GM19238 (cell line): ENCODE measurements at regions not wholly inside any gene's neighbourhood (a gene's known extent, or its start where the extent isn't known, plus 50 kb on each side); places are given as distances from the start of the nearest gene placed in this dataset.
A peak's percentile ranks its signal among the peaks of the same experiment; 100 is the strongest.
"Not testable (repeated sequence)": the region's sequence is repeated elsewhere in the genome, so short reads cannot be mapped to it uniquely, and the experiment has no call there.

Source experiments
- DNase-seq: peaks from one replicate; pipeline ENCODE4 v3.0.0; 2011; ENCODE audit warnings: low spot score; ENCODE audit not compliant: insufficient read length

GRCh38 chr2:161049559-161049958 lies 110.7 kb upstream of the TANK start:
- no peak for DNase-seq

GRCh38 chr2:161052214-161052613 lies 108.0 kb upstream of the TANK start:
- DNase-seq = no peak

DNA sequence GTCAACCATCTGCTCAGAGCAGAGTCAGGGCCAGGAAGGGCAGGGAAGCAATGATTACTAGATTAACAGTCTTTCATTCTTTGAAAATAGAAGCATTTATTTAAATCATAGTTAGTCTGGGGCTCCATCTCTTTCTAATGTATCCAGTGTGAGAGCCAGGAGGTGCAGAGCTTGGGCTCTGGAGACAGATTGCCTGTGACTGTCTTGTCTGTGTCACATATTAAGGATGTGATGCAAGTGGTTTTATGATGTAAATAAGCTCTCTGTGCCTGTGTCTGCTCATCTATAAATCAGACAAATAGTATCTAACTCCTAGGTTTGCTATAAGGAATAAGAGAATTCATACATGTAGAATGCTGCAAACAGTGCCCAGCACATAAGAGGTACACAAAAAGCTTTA lies 104.9 kb upstream of the TANK start:
- DNase-seq = no peak

- no peak for DNase-seq
Observed at GRCh38 chr2:161059388-161059787, 100.8 kb upstream of the TANK start.

DNA sequence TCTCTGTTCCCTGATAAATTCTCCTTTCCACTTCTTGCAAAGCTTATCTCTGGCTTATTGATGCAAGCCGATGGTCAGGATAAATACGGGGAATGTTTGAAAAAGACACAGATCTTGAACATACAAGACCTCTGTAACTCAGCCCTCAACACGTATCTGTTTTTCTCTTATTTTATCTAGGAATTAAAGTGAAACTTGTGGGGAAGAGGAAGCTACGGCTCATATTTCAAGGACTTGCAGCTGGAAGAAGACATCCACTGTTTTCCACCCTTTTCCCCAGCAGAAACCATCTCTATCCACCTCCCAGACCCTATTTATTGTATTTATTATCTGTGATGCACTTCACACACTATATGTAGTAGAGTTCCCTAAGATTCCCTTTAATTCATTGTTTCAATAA lies 98.4 kb upstream of the TANK start:
- no peak for DNase-seq

DNA sequence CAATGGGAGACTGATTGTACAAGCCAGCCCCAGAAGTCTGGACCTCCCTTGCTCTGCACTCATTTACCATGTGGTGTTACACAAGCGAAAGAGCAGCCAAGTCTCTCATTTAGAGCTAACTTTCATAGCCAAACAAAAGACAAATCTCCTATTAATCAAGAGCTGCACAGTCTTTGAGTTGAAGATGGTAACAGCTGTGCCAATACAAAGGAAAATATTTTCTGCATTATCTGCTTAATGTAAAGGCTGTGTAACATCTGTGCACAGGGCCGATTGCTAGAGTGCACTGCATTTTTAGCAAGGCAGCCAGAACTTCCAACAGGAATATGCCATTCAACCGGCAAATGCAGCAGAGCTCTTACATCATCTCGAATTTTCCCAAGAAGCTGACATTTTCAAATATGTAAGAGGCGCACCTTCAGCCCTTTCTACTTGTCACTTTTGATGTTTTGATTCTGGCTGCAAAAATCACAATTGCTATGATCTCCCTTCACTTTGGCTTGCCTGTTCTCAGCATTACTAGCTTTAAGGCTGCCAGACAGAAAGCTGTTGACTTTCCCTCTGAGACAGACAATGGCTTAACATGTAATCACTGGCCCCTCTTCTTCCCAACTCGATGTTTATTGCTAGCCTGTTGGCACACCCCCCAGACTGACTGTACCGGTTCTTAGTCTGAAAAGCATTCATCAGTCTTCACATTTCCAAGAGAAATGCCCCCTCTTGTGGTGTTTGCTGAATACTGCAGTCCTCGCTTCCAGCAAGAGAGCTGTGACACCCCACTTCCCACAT lies 96.9 kb upstream of the TANK start:
- DNase-seq = peak; percentile 34

- no peak for DNase-seq
Observed at GRCh38 chr2:161063946-161064306, 96.3 kb upstream of the TANK start.

DNA sequence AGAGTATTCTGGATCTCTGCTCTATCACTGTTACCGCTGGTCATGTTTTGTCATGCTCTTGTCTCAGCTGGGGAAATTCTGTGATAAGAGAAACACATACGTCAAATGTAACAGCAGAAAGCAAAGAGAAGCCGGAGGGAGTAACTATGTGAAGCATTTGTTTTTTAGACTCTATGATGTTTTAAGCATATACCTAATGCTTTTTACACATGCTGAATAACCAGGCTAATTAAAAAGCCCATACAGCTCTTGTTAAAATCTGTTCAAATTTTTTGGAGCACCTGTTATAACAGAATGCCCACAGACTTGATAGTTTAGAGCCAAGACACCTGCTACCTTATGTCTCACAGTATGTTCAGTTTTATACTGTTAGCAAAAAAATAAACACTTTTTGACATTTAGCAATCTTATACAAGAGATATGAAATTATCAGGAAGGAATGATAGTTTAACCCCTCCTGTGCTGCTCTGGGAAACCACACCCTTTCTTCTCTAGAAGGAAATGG lies 92.3 kb upstream of the TANK start:
- DNase-seq = no peak

- DNase-seq = no peak
Observed at GRCh38 chr2:161068670-161069069, 91.6 kb upstream of the TANK start.

- DNase-seq = no peak
Observed at GRCh38 chr2:161070693-161071479, 89.3 kb upstream of the TANK start.

- DNase-seq = not testable (repeated sequence)
Observed at GRCh38 chr2:161072436-161072835, 87.8 kb upstream of the TANK start.

DNA sequence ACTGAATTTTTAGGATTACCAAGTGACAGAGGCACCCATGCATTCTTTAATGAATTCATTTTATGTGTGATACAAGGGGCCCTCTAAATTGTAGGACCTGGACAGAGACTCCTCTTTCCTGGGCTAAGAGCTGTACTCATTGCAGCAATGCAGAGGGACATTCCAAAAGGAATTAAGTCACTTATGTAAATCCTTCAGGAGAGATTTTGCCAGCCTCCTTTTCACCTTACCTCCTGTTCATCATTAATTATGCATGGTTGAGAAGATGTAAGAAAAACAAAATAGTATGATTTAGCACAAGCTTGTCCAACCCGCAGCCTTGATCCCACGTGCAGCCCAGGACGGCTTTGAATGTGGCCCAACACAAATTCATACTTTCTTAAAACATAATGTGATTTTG lies 84.5 kb upstream of the TANK start:
- no peak for DNase-seq

DNA sequence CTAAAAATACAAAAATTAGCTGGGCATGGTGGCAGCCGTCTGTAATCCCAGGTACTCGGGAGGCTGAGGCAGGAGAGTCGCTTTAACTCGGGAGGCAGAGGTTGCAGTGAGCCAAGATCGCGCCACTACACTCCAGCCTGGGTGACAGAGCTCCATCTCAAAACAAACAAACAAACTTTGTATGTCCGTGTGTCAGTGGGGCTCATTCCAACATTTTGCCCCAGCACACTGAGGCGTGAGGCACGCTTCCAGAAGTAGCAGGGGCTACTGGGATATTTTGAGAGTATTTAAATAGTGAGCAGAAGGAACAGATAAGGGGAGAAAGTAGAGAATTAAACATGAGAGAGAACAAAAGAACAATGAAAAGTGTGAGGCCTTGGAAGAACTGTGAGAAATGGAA lies 83.3 kb upstream of the TANK start:
- DNase-seq = no peak

DNA sequence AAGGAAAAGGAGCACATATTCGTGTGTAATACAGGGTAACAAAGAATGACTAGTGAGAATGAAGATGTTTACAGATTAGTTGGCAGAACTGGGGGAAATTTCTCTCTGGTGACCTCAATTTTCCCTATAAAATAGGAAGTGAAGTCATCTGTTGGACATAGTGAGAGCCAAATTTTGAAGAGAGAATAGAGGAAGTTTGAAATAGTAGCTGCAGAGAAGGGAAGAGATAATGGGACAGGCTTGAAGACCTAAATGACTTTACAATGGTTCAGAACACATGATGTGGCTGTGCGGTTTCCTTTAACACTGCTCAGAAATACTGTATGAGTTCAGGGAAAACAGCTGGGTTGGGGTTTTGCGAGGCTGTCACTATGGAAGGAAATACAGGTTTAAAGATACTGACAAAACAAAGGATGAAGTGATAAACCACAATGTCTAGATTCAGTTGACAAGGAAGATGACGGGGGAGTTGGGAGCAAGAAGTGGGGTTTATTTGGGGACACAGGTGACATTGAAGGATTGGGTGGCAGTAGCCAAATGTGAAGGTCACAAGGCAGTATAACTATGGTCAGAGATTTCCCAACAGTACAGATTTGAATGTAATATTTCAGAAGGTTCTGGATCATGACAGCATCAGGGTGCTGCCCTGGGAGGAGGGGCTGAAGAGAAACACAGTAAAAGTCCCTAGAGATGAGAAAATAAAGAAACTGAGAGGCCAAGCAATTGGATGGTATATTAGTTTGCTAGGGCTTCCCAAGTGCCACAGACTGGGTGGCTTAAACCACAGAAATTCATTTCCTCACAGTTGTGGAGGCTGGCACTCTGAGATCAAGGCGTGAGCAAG lies 82.6 kb upstream of the TANK start:
- DNase-seq = peak; percentile 3

DNA sequence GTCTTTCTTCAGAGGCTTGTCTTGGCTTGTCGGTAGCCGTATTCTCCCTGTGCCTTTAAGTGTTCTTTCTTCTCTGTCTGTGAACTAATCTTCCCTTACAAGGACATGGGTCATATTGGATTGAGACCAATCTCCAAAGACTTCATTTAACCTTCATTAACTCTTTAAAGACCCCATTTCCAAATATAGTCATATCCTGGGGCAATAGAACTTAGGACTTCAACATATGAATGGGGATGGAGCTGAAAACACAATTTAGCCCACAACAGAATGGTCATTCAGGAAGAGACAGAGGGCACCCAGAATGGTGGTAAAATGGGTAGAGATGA lies 82.1 kb upstream of the TANK start:
- DNase-seq = no peak

DNA sequence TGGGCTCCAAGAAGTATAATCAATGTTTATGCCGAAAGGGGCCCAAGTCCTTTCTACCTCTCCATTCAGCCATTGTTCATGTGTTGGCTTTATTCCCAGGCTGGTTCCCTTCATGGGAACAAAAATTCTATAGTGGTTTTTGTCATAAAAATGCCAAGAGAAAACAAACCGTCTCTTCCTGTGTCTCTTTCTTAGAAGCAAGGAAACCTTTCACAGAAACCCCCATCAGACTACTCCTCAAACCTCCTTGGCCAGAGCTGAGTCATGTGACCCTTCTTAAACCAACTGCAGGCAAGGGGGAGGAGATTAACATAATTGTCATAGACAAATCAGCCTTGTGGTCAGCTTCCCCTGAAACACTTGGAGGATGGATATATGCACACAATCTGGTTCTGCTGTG lies 75.1 kb upstream of the TANK start:
- no peak for DNase-seq

- no peak for DNase-seq
Observed at GRCh38 chr2:161088658-161089350, 71.4 kb upstream of the TANK start.

DNA sequence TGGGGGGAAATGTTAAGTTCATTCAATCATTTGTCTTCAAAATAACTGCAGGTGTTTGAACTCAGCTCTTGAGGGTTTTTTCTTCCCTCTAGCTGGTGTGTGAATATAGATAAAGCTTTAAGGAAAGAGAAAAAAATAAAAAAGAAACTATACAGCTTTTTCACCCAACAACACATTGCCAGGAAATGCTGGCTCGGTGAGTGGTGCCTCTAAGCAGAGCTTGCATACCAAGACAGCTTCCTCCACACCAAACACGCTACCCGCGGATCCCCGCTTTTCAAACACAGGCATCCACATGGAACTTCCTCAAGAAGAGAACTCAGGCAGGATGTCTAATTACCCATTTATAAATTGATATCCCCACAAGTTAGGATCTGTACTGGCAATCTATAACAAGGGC lies 69.8 kb upstream of the TANK start:
- peak; percentile 17 for DNase-seq

DNA sequence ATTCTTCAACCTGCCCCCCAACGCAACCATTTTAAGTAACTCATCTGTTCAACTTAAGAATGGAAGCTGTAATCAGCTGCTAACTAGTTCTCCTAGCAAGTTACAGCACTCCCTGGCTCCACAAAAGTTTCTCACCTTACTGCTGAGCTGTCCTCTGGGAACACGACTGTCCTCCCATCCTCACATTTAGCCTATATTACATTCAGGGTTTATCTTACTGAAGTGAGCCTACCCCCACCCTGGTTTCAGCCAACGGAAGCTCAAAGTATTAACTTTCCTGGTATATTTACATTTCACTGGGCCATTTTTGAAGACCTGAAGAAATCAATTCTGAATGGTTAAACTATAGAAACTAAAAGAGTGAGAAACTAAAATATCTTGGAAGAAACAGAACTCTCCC lies 64.9 kb upstream of the TANK start:
- no peak for DNase-seq

GRCh38 chr2:161096336-161096735 lies 63.9 kb upstream of the TANK start:
- DNase-seq = no peak

GRCh38 chr2:161097157-161097556 lies 63.1 kb upstream of the TANK start:
- DNase-seq = no peak
